ENCODE measurements at regions not wholly inside any gene's neighbourhood (a gene's known extent, or its start where the extent isn't known, plus 50 kb on each side); places are given as distances from the start of the nearest gene placed in this dataset.
A peak's percentile ranks its signal among the peaks of the same experiment; 100 is the strongest.

DNA sequence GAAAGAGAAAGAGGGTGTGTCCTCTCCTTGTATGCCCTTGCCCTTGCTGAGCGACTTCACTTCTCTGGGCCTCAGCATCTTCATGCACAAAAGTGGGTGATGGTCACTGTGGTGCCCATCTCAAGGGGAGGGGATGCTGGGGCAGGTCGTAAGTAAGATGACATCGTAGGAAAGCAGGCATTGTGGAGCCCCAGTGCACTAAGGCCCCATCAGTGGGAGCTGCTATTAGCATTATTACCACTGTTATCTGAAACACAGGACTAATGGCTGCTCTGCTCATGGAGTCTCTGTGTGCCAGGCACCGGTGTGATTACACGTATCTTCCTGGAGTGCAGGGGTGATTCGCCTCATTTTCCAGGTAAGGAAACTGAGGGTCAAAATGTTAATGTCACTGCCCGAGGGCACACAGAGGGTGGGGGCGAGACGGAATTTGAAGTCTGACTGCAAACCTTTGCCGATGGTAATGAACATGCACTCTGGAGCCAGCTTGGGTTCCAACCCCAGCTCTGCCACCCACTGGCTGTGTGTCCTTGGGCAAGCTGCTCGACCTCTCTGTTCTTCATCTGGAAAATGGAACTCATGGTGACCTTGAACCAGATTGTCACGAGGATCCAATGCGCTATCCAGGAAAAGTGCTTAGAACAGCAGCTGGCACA, 63.2 kb upstream of the GSE1 start:
- Histone ChIP-seq H3K4me1 (ENCODE audit: low read length) (peaks cover 11% of the 10 kb centered on the region), H3K4me3 (ENCODE audit: low read length) (no peak overlapping the region), H3K9ac (ENCODE audit: low read length) (no peak overlapping the region), H3K9me3 (ENCODE audit: insufficient read depth, low read length) (no peaks in the 10 kb centered on the region), H2AFZ (ENCODE audit: low read depth, low read length) (no peak overlapping the region), H3K27me3 (ENCODE audit: low read depth, low read length) (no peaks in the 10 kb centered on the region), H4K20me1 (ENCODE audit: insufficient read depth, low read length) (no peaks in the 10 kb centered on the region), H3K27ac (ENCODE audit: low read length) (no peak overlapping the region), H3K36me3 (replicated peaks; ENCODE audit: low read depth, low read length) (no peaks in the 10 kb centered on the region), H3K4me2 (ENCODE audit: low read length) (no peak overlapping the region), H3K79me2 (ENCODE audit: low read length) (peaks cover 2% of the 10 kb centered on the region)
- TF ChIP-seq EZH2phosphoT487 (IDR thresholded peaks at IDR 0.05; ENCODE audit: low read depth) = no peak
- TF ChIP-seq, protein P1, sequence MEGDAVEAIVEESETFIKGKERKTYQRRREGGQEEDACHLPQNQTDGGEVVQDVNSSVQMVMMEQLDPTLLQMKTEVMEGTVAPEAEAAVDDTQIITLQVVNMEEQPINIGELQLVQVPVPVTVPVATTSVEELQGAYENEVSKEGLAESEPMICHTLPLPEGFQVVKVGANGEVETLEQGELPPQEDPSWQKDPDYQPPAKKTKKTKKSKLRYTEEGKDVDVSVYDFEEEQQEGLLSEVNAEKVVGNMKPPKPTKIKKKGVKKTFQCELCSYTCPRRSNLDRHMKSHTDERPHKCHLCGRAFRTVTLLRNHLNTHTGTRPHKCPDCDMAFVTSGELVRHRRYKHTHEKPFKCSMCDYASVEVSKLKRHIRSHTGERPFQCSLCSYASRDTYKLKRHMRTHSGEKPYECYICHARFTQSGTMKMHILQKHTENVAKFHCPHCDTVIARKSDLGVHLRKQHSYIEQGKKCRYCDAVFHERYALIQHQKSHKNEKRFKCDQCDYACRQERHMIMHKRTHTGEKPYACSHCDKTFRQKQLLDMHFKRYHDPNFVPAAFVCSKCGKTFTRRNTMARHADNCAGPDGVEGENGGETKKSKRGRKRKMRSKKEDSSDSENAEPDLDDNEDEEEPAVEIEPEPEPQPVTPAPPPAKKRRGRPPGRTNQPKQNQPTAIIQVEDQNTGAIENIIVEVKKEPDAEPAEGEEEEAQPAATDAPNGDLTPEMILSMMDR (IDR thresholded peaks at IDR 0.05; ENCODE audit: low read depth, low read length) = no peak

GRCh38 chr16:85550422-85550864, 62.7 kb upstream of the GSE1 start:
- Histone ChIP-seq H3K4me2 (ENCODE audit: low read length) (no peak overlapping the region), H3K4me3 (ENCODE audit: low read length) (no peak overlapping the region), H3K4me1 (ENCODE audit: low read length) (peaks cover 5% of the 10 kb centered on the region), H3K79me2 (ENCODE audit: low read length) (peaks cover 7% of the 10 kb centered on the region), H3K9me3 (ENCODE audit: insufficient read depth, low read length) (no peaks in the 10 kb centered on the region), H3K27me3 (ENCODE audit: low read depth, low read length) (no peaks in the 10 kb centered on the region), H3K9ac (ENCODE audit: low read length) (no peak overlapping the region), H3K36me3 (replicated peaks; ENCODE audit: low read depth, low read length) (no peaks in the 10 kb centered on the region), H4K20me1 (ENCODE audit: insufficient read depth, low read length) (no peaks in the 10 kb centered on the region), H3K27ac (ENCODE audit: low read length) (no peak overlapping the region), H2AFZ (ENCODE audit: low read depth, low read length) (no peak overlapping the region)
- TF ChIP-seq EZH2phosphoT487 (IDR thresholded peaks at IDR 0.05; ENCODE audit: low read depth) = no peak
- TF ChIP-seq, protein P1 (IDR thresholded peaks at IDR 0.05; ENCODE audit: low read depth, low read length) = peak; percentile 19; the same call in 1 of the 2 replicates

GRCh38 chr16:85550953-85551924, 61.9 kb upstream of the GSE1 start:
- H3K36me3 ChIP-seq (replicated peaks; ENCODE audit: low read depth, low read length) = no peaks in the 10 kb centered on the region
- H3K9me3 ChIP-seq (ENCODE audit: insufficient read depth, low read length) = no peaks in the 10 kb centered on the region
- peaks cover 4% of the 10 kb centered on the region; the same call in 1 of the 2 replicates for H3K4me1 ChIP-seq (ENCODE audit: low read length)
- no peaks in the 10 kb centered on the region for H4K20me1 ChIP-seq (ENCODE audit: insufficient read depth, low read length)
- H2AFZ ChIP-seq (ENCODE audit: low read depth, low read length) = no peak overlapping the region
- peaks cover 15% of the 10 kb centered on the region for H3K79me2 ChIP-seq (ENCODE audit: low read length)
- H3K4me2 ChIP-seq (ENCODE audit: low read length) = no peak overlapping the region
- no peak overlapping the region for H3K4me3 ChIP-seq (ENCODE audit: low read length)
- no peaks in the 10 kb centered on the region for H3K27me3 ChIP-seq (ENCODE audit: low read depth, low read length)
- TF ChIP-seq, protein P1 (IDR thresholded peaks at IDR 0.05; ENCODE audit: low read depth, low read length) = no peak
- no peak for TF ChIP-seq EZH2phosphoT487 (IDR thresholded peaks at IDR 0.05; ENCODE audit: low read depth)
- H3K27ac ChIP-seq (ENCODE audit: low read length) = no peak overlapping the region
- H3K9ac ChIP-seq (ENCODE audit: low read length) = no peak overlapping the region

DNA sequence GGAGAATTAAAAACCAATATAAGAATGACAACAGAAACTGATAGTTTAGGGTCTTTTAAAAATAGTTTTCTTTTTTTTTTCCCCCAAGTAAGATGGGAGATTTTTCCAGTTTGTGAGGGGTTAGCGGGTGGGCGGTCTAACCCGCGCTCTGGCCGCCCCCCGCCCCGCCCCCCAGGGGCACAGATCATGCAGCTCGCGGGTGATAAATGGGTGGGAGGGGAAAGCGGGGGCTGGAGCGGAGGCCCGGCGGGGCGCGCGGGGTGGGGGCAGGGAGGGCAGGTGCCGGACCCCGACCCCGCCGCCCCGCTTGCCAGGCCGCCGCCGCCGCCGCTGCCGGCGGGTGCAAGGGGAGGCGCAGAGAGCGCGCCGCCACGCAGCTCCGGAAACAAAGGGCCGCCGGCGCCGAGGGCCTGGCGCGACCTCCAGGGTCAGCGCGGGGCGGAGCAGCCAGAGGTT, 60.1 kb upstream of the GSE1 start:
- TF ChIP-seq, protein P1 (IDR thresholded peaks at IDR 0.05; ENCODE audit: low read depth, low read length) = no peak
- no peak for TF ChIP-seq EZH2phosphoT487 (IDR thresholded peaks at IDR 0.05; ENCODE audit: low read depth)
- H3K4me3 ChIP-seq (ENCODE audit: low read length) = peak overlapping the region; percentile 98
- H2AFZ ChIP-seq (ENCODE audit: low read depth, low read length) = 0 out of 2 replicates have a peak overlapping the region, but pooled peaks have one; percentile 23
- peak overlapping the region; percentile 98 for H3K9ac ChIP-seq (ENCODE audit: low read length)
- no peaks in the 10 kb centered on the region for H3K9me3 ChIP-seq (ENCODE audit: insufficient read depth, low read length)
- H3K36me3 ChIP-seq (replicated peaks; ENCODE audit: low read depth, low read length) = no peaks in the 10 kb centered on the region
- H3K27me3 ChIP-seq (ENCODE audit: low read depth, low read length) = no peaks in the 10 kb centered on the region
- H4K20me1 ChIP-seq (ENCODE audit: insufficient read depth, low read length) = peaks cover 11% of the 10 kb centered on the region
- peak overlapping the region; percentile 79 for H3K4me2 ChIP-seq (ENCODE audit: low read length)
- peaks cover 33% of the 10 kb centered on the region for H3K79me2 ChIP-seq (ENCODE audit: low read length)
- H3K4me1 ChIP-seq (ENCODE audit: low read length) = peaks cover 13% of the 10 kb centered on the region
- peak overlapping the region; percentile 92 for H3K27ac ChIP-seq (ENCODE audit: low read length)
